Peyer's patch (tissue), 4 donors: ENCODE measurements at regions not wholly inside any gene's neighbourhood (a gene's known extent, or its start where the extent isn't known, plus 50 kb on each side); places are given as distances from the start of the nearest gene placed in this dataset.
"Not testable (repeated sequence)": the region's sequence is repeated elsewhere in the genome, so short reads cannot be mapped to it uniquely, and the experiment has no call there.

Experiments
- CTCF ChIP-seq, 6 experiments: fragments of 450-650 bp in 4 of 6; fragments of 200-600 bp in 2 of 6; sonication (generic) in 1 of 6; IDR thresholded peaks; one replicate each; pipeline ENCODE4 v1.5.1; 2017 to 2019; ENCODE audit warnings: antibody characterized with exemption in 6 of 6, mild to moderate bottlenecking in 3 of 6, moderate library complexity in 1 of 6
- POLR2A ChIP-seq, 2 donors: fragments of 450-650 bp; IDR thresholded peaks; one replicate each; pipeline ENCODE4 v1.5.1; 2017; ENCODE audit warnings: antibody characterized with exemption in 2 of 2, mild to moderate bottlenecking in 2 of 2, moderate library complexity in 2 of 2

GRCh38 chr17:16861152-16861551 lies 110.8 kb downstream of the TNFRSF13B start:
- not testable (repeated sequence) for TF ChIP-seq CTCF, POLR2A (IDR thresholded peaks at IDR 0.05)
